OCI-LY3 (cell line): ENCODE measurements at regions not wholly inside any gene's neighbourhood (a gene's known extent, or its start where the extent isn't known, plus 50 kb on each side); places are given as distances from the start of the nearest gene placed in this dataset.

Experiments
- CTCF ChIP-seq: fragments of 200-600, 300-600 bp; sonication (generic); IDR thresholded peaks from 2 replicates; pipeline ENCODE4 v1.5.1; 2014; ENCODE audit warnings: antibody characterized with exemption, low read length, low read depth
- EZH2phosphoT487 ChIP-seq: fragments of 200-600 bp; shearing (Covaris generic); IDR thresholded peaks from 2 replicates; pipeline ENCODE4 v1.6.1; 2018; ENCODE audit warnings: antibody characterized with exemption, mixed run types, low read depth

GRCh38 chr1:212531796-212532195, 76.8 kb upstream of the ATF3 start:
- TF ChIP-seq CTCF: no peak
- no peak for TF ChIP-seq EZH2phosphoT487
